D721Med (cell line): ENCODE measurements at regions not wholly inside any gene's neighbourhood (a gene's known extent, or its start where the extent isn't known, plus 50 kb on each side); places are given as distances from the start of the nearest gene placed in this dataset.

Source experiments
- DNase-seq: peaks from one replicate; pipeline ENCODE4 v3.0.0; 2011; ENCODE audit warnings: low spot score; ENCODE audit not compliant: insufficient read length
- FAIRE-seq: peaks from 2 replicates; lab custom pipeline; 2011; peaks lifted over from hg19 to GRCh38; lab: Jason Lieb, UNC
- CTCF ChIP-seq: IDR thresholded peaks from 2 replicates; pipeline ENCODE4 v1.5.1; 2012; ENCODE audit warnings: mild to moderate bottlenecking, control low read depth; ENCODE audit not compliant: insufficient read depth; ENCODE audit errors: missing control alignments

GRCh38 chr7:10596827-10597226 is 376.8 kb upstream of the PHF14 start:
- DNase-seq = no peak
- FAIRE-seq = no peak
- no peak for TF ChIP-seq CTCF

- DNase-seq (no peak), FAIRE-seq (no peak)
Observed at GRCh38 chr7:10604128-10604527, 369.5 kb upstream of the PHF14 start.

GRCh38 chr7:10612950-10613349 is 360.7 kb upstream of the PHF14 start:
- FAIRE-seq (no peak), DNase-seq (no peak)
- TF ChIP-seq CTCF = no peak

More at GRCh38 chr7:10604128-10604527, 369.5 kb upstream of the PHF14 start:
- no peak for TF ChIP-seq CTCF

GRCh38 chr7:10618953-10619352 is 354.7 kb upstream of the PHF14 start:
- DNase-seq (no peak), FAIRE-seq (no peak)
- no peak for TF ChIP-seq CTCF

- FAIRE-seq = no peak
- DNase-seq = no peak
Observed at GRCh38 chr7:10632712-10633111, 341.0 kb upstream of the PHF14 start.

GRCh38 chr7:10634239-10634638 is 339.4 kb upstream of the PHF14 start:
- DNase-seq (no peak), FAIRE-seq (no peak)
- no peak for TF ChIP-seq CTCF

More at GRCh38 chr7:10632712-10633111, 341.0 kb upstream of the PHF14 start:
- no peak for TF ChIP-seq CTCF

GRCh38 chr7:10637991-10638390 is 335.7 kb upstream of the PHF14 start:
- FAIRE-seq = no peak
- no peak for DNase-seq
- TF ChIP-seq CTCF = no peak
